HepG2 (cell line): ENCODE measurements at regions not wholly inside any gene's neighbourhood (a gene's known extent, or its start where the extent isn't known, plus 50 kb on each side); places are given as distances from the start of the nearest gene placed in this dataset.

Source experiments
- ATAC-seq: fragments of 200-7000 bp; cut with Tn5 transposase; 3 replicates; pipeline ENCODE4 v1.9.1; 2020; ENCODE audit warnings: mild to moderate bottlenecking, moderate library complexity
- BruUV-seq: library from RNA; stranded (reverse); fragments of 400-500 nt; replicated peaks from 2 replicates; lab custom pipeline; 2021; lab: Mats Ljungman, UMichigan
- CTCF ChIA-PET: fragments of 300-600 bp; formaldehyde crosslinking; extraction: SDS; loops from one replicate; lab custom pipeline; 2021; ENCODE audit warnings: low total read pairs, inconsistent platforms, low intra/inter-chr PET ratio; lab: Yijun Ruan, JAX
- POLR2A ChIA-PET: fragments of 350-600 bp; sonication (Branson Sonifier 250); formaldehyde crosslinking; loops from one replicate; lab custom pipeline; 2020; ENCODE audit warnings: antibody characterized with exemption, inconsistent platforms; lab: Yijun Ruan, JAX
- DNase-seq: peaks from one replicate; pipeline ENCODE4 v3.0.0-alpha.2; 2015; ENCODE audit warnings: low spot score
- FAIRE-seq: peaks from 3 replicates; lab custom pipeline; 2011; peaks lifted over from hg19 to GRCh38; lab: Jason Lieb, UNC
- H2AFZ ChIP-seq: one replicate; pipeline ENCODE4 v1.6.1; 2011; ENCODE audit warnings: low read length, inconsistent platforms
- H3K27ac ChIP-seq: fragments of 300-600 bp; 3 replicates; pipeline ENCODE4 v1.8.0; 2011; ENCODE audit warnings: mixed run types, mild to moderate bottlenecking, mixed read lengths, low read length, inconsistent platforms; ENCODE audit not compliant: insufficient read depth; ENCODE audit errors: extremely low read length
- H3K27me3 ChIP-seq, 2 experiments: fragments of 200-600 bp in 1 of 2; 2 replicates in 1 of 2; 3 replicates in 1 of 2; pipeline versions ENCODE4 v1.6.0 to v1.8.0; 2011; ENCODE audit warnings: low read length in 2 of 2, mild to moderate bottlenecking in 2 of 2, moderate library complexity in 2 of 2, inconsistent platforms in 1 of 2; ENCODE audit not compliant: insufficient read depth in 2 of 2, control insufficient read depth in 1 of 2
- H3K36me3 ChIP-seq, 2 experiments: fragments of 200-600 bp in 1 of 2; replicated peaks in 1 of 2; 2 replicates in 1 of 2; 3 replicates in 1 of 2; pipeline versions ENCODE4 v1.5.1 to v1.8.0; 2011; ENCODE audit warnings: low read length in 2 of 2, inconsistent platforms in 1 of 2; ENCODE audit not compliant: insufficient read depth in 2 of 2, control insufficient read depth in 1 of 2
- H3K4me1 ChIP-seq: 2 replicates; pipeline ENCODE4 v1.5.1; 2012; ENCODE audit warnings: low read length, inconsistent platforms; ENCODE audit not compliant: insufficient read depth
- H3K4me2 ChIP-seq: 2 replicates; pipeline ENCODE4 v1.6.0; 2011; ENCODE audit warnings: low read depth, low read length, inconsistent platforms
- H3K4me3 ChIP-seq, 3 experiments: fragments of 200-600 bp in 1 of 3; sonication (generic), shearing (Covaris generic) in 1 of 3; replicated peaks in 1 of 3; 2 replicates each; pipeline ENCODE4 v1.5.1; 2011 to 2016; ENCODE audit warnings: low read length in 3 of 3, inconsistent platforms in 2 of 3, low read depth in 2 of 3, mild to moderate bottlenecking in 2 of 3, control low read depth in 1 of 3, mixed read lengths in 1 of 3; ENCODE audit not compliant: insufficient read depth in 1 of 3
- H3K79me2 ChIP-seq: one replicate; pipeline ENCODE4 v1.6.1; 2011; ENCODE audit warnings: low read length, inconsistent platforms; ENCODE audit not compliant: insufficient read depth
- H3K9ac ChIP-seq: 2 replicates; pipeline ENCODE4 v1.6.0; 2011; ENCODE audit warnings: mild to moderate bottlenecking, low read depth, low read length, inconsistent platforms; ENCODE audit not compliant: insufficient read depth
- H3K9me3 ChIP-seq: 2 replicates; pipeline ENCODE4 v1.5.1; 2012; ENCODE audit warnings: mild to moderate bottlenecking, low read length
- H4K20me1 ChIP-seq: 2 replicates; pipeline ENCODE4 v1.6.0; 2011; ENCODE audit warnings: inconsistent platforms, mild to moderate bottlenecking, low read length, moderate library complexity; ENCODE audit not compliant: insufficient read depth
- CEBPB ChIP-seq: IDR thresholded peaks from 2 replicates; pipeline ENCODE4 v1.6.1; 2011; ENCODE audit warnings: low read depth, low read length, improper control_type of control experiment, borderline replicate concordance
- DNMT3B ChIP-seq: conservative IDR thresholded peaks from 2 replicates; pipeline ENCODE4 v1.6.1; 2016; ENCODE audit warnings: missing biosample characterization, control low read depth
- FOXA3 ChIP-seq: IDR thresholded peaks from 2 replicates; pipeline ENCODE4 v1.6.1; 2016; ENCODE audit warnings: missing genetic modification reagents, missing compliant biosample characterization
- FOXP1 ChIP-seq, 2 experiments: fragments of 450-650 bp in 1 of 2; IDR thresholded peaks; 2 replicates each; pipeline ENCODE4 v1.6.1; 2017 to 2018; ENCODE audit warnings: antibody characterized with exemption in 1 of 2
- PPARG ChIP-seq: conservative IDR thresholded peaks from 2 replicates; pipeline ENCODE4 v1.6.1; 2016; ENCODE audit warnings: missing biosample characterization, missing genetic modification reagents
- RBFOX2 ChIP-seq: fragments of 200-400 bp; formaldehyde crosslinking; IDR thresholded peaks from 2 replicates; pipeline ENCODE4 v1.6.1; 2017; ENCODE audit warnings: low read depth, mild to moderate bottlenecking, low read length
- ZNF841 ChIP-seq: sonication (generic); formaldehyde crosslinking; IDR thresholded peaks from 2 replicates; pipeline ENCODE4 v1.8.1; 2023; ENCODE audit warnings: missing genetic modification reagents, borderline replicate concordance
- WGBS: methylation state at CpG from one replicate; pipeline ENCODE4 v1.1.6; 2017; ENCODE audit warnings: low lambda C conversion rate; 5-methylcytosine and 5-hydroxymethylcytosine counted together
- in situ Hi-C: cut with HindIII; loops from 2 replicates; pipeline ENCODE4 v1.10.0; 2017; ENCODE audit warnings: low pct_unique_long_range_greater_than_20kb; ENCODE audit not compliant: extremely low pct_ligation_motif_present
- intact Hi-C: fragments of 100-400 bp; cut with micrococcal nuclease; formaldehyde crosslinking; loops from one replicate; pipeline ENCODE4 v1.10.0; 2022; ENCODE audit not compliant: unreplicated experiment
- TF ChIP-seq, protein P1 (sequence below): sonication (generic); formaldehyde crosslinking; IDR thresholded peaks from 2 replicates; pipeline ENCODE4 v1.5.1; 2020; ENCODE audit warnings: mild to moderate bottlenecking, missing genetic modification reagents, borderline replicate concordance

DNA sequence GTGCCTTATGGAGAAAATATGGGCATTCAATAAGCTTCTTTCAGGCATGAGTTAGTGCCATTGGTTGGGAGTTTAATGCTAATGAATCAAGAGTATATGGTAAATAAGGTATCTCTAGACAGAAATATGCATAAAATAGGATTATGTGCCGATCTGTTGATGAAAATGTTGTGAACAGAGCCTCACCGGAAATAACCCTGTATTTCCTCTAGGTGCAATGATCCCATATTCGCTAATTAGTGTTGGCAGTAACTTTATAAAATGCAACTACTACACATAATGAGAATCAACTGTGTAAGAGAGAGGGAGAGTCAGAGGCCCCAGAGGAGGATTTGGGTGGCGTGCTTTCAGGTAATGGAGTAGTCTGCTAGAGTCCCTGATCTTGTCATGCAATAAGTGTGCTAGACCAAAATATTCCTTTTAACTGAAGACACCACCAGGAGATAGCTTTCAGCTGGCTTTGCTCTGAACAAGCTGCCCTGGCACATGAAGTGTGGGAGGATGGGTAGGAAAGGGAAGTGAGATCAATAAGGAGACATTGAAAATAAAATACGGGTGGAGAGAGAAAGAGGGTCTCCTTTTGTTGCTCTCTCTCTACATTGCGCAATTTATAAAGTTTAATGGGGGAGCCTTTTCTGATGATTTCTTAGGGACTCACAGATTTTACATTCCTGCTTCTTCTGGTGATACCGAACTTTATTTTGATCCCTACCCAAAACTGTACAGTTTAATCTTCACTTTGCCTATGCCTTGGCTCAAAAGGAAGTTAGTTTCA is 68.6 kb upstream of the PLXNC1 start:
- intact Hi-C loops (loop anchor here (5.0 to 10.0 kb wide), 2 partner anchors 87 to 575 kb away; no protein-coding TSS in a partner anchor), in situ Hi-C loops (no loop called here)
- CTCF ChIA-PET, result no interaction called here
- Histone ChIP-seq H3K27me3 (no peaks in the 10 kb centered on the region), H3K79me2 (no peaks in the 10 kb centered on the region), H3K36me3 (no peaks in the 10 kb centered on the region), H4K20me1 (no peaks in the 10 kb centered on the region), H3K9ac (no peak overlapping the region), H3K27ac (peak overlapping the region; percentile 57), H3K4me3 (no peak overlapping the region), H3K9me3 (no peaks in the 10 kb centered on the region), H3K4me2 (peak overlapping the region; percentile 68; the same call in 1 of the 2 replicates), H3K4me1 (peaks cover 71% of the 10 kb centered on the region), H2AFZ (no peak overlapping the region)
- TF ChIP-seq ZNF841, result no peak
- peak; percentile 74 for TF ChIP-seq CEBPB
- 0 out of 2 replicates have a peak, but pooled peaks have one; percentile 8 for TF ChIP-seq RBFOX2
- FAIRE-seq (no peak), DNase-seq (no peak), ATAC-seq (no peak)
- no TSS peak for BruUV-seq
- POLR2A ChIA-PET, result no interaction called here
- WGBS, result 91% methylated on average over 7 of the region's 7 CpGs

- Histone ChIP-seq H4K20me1 (no peaks in the 10 kb centered on the region), H2AFZ (peak overlapping the region; percentile 82), H3K27me3 (no peaks in the 10 kb centered on the region), H3K79me2 (no peaks in the 10 kb centered on the region), H3K9me3 (0 out of 2 replicates have a peak, but pooled peaks cover 3% of the 10 kb centered on the region), H3K9ac (no peak overlapping the region), H3K4me2 (peak overlapping the region; percentile 68), H3K36me3 (no peaks in the 10 kb centered on the region), H3K4me3 (peak overlapping the region in 1 of 3 experiments; percentile 26; a peak in 1 of 6 replicates), H3K4me1 (peaks cover 64% of the 10 kb centered on the region), H3K27ac (peak overlapping the region; percentile 57)
- peak; percentile 63 for FAIRE-seq
- ChIA-PET CTCF (no interaction called here), POLR2A (no interaction called here)
- ATAC-seq, result peak; percentile 69
- intact Hi-C loops (no loop called here), in situ Hi-C loops (no loop called here)
- 17% methylated on average over 3 of the region's 3 CpGs for WGBS
- peak; percentile 22 for DNase-seq
- no TSS peak for BruUV-seq
- TF ChIP-seq FOXP1 (IDR thresholded peaks at IDR 0.05), result no peak
- TF ChIP-seq FOXP1 (CRISPR knock-in tag; IDR thresholded peaks at IDR 0.05), result peak; percentile 39; the same call in 1 of the 2 replicates
- TF ChIP-seq DNMT3B (CRISPR knock-in tag), result no peak
- TF ChIP-seq, protein P1, sequence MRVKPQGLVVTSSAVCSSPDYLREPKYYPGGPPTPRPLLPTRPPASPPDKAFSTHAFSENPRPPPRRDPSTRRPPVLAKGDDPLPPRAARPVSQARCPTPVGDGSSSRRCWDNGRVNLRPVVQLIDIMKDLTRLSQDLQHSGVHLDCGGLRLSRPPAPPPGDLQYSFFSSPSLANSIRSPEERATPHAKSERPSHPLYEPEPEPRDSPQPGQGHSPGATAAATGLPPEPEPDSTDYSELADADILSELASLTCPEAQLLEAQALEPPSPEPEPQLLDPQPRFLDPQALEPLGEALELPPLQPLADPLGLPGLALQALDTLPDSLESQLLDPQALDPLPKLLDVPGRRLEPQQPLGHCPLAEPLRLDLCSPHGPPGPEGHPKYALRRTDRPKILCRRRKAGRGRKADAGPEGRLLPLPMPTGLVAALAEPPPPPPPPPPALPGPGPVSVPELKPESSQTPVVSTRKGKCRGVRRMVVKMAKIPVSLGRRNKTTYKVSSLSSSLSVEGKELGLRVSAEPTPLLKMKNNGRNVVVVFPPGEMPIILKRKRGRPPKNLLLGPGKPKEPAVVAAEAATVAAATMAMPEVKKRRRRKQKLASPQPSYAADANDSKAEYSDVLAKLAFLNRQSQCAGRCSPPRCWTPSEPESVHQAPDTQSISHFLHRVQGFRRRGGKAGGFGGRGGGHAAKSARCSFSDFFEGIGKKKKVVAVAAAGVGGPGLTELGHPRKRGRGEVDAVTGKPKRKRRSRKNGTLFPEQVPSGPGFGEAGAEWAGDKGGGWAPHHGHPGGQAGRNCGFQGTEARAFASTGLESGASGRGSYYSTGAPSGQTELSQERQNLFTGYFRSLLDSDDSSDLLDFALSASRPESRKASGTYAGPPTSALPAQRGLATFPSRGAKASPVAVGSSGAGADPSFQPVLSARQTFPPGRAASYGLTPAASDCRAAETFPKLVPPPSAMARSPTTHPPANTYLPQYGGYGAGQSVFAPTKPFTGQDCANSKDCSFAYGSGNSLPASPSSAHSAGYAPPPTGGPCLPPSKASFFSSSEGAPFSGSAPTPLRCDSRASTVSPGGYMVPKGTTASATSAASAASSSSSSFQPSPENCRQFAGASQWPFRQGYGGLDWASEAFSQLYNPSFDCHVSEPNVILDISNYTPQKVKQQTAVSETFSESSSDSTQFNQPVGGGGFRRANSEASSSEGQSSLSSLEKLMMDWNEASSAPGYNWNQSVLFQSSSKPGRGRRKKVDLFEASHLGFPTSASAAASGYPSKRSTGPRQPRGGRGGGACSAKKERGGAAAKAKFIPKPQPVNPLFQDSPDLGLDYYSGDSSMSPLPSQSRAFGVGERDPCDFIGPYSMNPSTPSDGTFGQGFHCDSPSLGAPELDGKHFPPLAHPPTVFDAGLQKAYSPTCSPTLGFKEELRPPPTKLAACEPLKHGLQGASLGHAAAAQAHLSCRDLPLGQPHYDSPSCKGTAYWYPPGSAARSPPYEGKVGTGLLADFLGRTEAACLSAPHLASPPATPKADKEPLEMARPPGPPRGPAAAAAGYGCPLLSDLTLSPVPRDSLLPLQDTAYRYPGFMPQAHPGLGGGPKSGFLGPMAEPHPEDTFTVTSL (CRISPR knock-in tag), result peak; percentile 60; the same call in 1 of the 2 replicates
- peak; percentile 36; the same call in 1 of the 2 replicates for TF ChIP-seq FOXA3 (CRISPR knock-in tag)
- TF ChIP-seq PPARG, result 0 out of 2 replicates have a peak, but pooled peaks have one; percentile 24
Observed at GRCh38 chr12:94080341-94081009, 67.9 kb upstream of the PLXNC1 start.
